Activated CD4-positive, alpha-beta T cell treated with anti-CD3 and anti-CD28 coated beads for 4 hours (primary cell): ENCODE measurements at regions not wholly inside any gene's neighbourhood (a gene's known extent, or its start where the extent isn't known, plus 50 kb on each side); places are given as distances from the start of the nearest gene placed in this dataset.

ENCODE experiments used
- DNase-seq, 2 donors: peaks; one replicate each; pipeline ENCODE4 v3.0.0-alpha.2; 2020

- no peak for DNase-seq
Measured at GRCh38 chr2:136209561-136210454, 91.9 kb upstream of the CXCR4 start.

- DNase-seq, result no peak
Measured at GRCh38 chr2:136208682-136209420, 90.9 kb upstream of the CXCR4 start.

- no peak for DNase-seq
Measured at GRCh38 chr2:136207665-136208064, 89.7 kb upstream of the CXCR4 start.

- DNase-seq, result no peak
Measured at GRCh38 chr2:136207030-136207623, 89.2 kb upstream of the CXCR4 start.

- DNase-seq, result no peak
Measured at GRCh38 chr2:136206613-136207012, 88.7 kb upstream of the CXCR4 start.

- DNase-seq, result no peak
Measured at GRCh38 chr2:136205615-136206014, 87.7 kb upstream of the CXCR4 start.

- DNase-seq, result no peak
Measured at GRCh38 chr2:136204971-136205370, 87.0 kb upstream of the CXCR4 start.

GRCh38 chr2:136195226-136195625 lies 77.3 kb upstream of the CXCR4 start:
- no peak for DNase-seq

- no peak for DNase-seq
Measured at GRCh38 chr2:136191041-136191440, 73.1 kb upstream of the CXCR4 start.

GRCh38 chr2:136189221-136189782 lies 71.4 kb upstream of the CXCR4 start:
- DNase-seq, result no peak

- DNase-seq, result no peak
Measured at GRCh38 chr2:136188086-136188485, 70.1 kb upstream of the CXCR4 start.

- DNase-seq, result no peak
Measured at GRCh38 chr2:136185981-136186776, 68.2 kb upstream of the CXCR4 start.

- DNase-seq, result no peak
Measured at GRCh38 chr2:136183097-136183496, 65.1 kb upstream of the CXCR4 start.

GRCh38 chr2:136182315-136182714 lies 64.4 kb upstream of the CXCR4 start:
- DNase-seq, result no peak

GRCh38 chr2:136179602-136179975 lies 61.6 kb upstream of the CXCR4 start:
- no peak for DNase-seq

- DNase-seq, result no peak
Measured at GRCh38 chr2:136178941-136179601, 61.1 kb upstream of the CXCR4 start.

GRCh38 chr2:136175868-136176267 lies 57.9 kb upstream of the CXCR4 start:
- DNase-seq, result no peak

GRCh38 chr2:136175466-136175865 lies 57.5 kb upstream of the CXCR4 start:
- no peak for DNase-seq

GRCh38 chr2:136173126-136173525 lies 55.2 kb upstream of the CXCR4 start:
- DNase-seq, result no peak

GRCh38 chr2:136171223-136171622 lies 53.3 kb upstream of the CXCR4 start:
- DNase-seq, result no peak

- no peak for DNase-seq
Measured at GRCh38 chr2:136168720-136169119, 50.8 kb upstream of the CXCR4 start.
